Spleen (tissue), 7 donors: ENCODE measurements at regions not wholly inside any gene's neighbourhood (a gene's known extent, or its start where the extent isn't known, plus 50 kb on each side); places are given as distances from the start of the nearest gene placed in this dataset.

Source experiments
- POLR2A ChIP-seq, 3 donors: fragments of 450-650 bp; IDR thresholded peaks; one replicate each; pipeline ENCODE4 v1.5.1; 2017; ENCODE audit warnings: antibody characterized with exemption in 3 of 3, mild to moderate bottlenecking in 1 of 3
- TF ChIP-seq, protein P1 (sequence below), 11 experiments: fragments of 200-600 bp in 7 of 11; fragments of 450-650 bp in 4 of 11; sonication (generic) in 4 of 11; IDR thresholded peaks in 8 of 11; conservative IDR thresholded peaks in 3 of 11; 1 replicate in 7 of 11; 2 replicates in 4 of 11; pipeline versions ENCODE4 v1.4.0 to v1.8.0; 2016 to 2021; ENCODE audit warnings: antibody characterized with exemption in 11 of 11, inconsistent platforms in 4 of 11, mild to moderate bottlenecking in 1 of 11
- donor health status: DM: no; HTN: no; CAD: no; lungs with moderate emphysema.
- donor health status: DM: no; HTN: no; CAD: no.
- donor health status: DM: no; HTN: no; CAD: no.

DNA sequence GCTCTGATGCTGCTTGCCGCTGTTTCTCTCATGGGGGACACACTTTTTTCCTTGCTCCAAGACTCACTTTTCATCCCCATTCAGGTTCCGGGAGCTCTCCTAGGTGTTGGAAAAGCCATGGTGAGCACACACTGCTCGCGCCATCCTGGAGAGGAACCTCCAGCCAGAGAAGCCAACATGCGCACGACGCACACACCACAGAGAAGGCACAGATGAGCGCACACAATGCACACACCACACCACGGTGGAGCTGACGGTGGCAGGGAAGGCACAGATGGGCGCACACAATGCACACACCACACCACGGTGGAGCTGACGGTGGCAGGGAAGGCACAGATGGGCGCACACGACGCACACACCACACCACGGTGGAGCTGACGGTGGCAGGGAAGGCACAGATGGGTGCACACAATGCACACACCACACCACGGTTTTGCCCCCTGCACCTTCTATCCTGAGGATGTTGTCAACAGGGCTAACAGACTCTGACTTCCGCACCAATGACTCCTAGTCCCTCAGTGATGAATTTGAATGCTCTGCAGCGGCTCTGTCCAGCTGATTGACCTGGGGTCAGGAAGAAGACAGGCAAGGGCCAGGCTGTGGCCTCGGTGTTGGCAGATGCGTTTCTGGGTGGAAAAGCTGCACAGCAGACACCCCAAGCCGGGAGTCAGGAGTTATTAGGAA, 154.7 kb downstream of the ERMARD start:
- TF ChIP-seq POLR2A (IDR thresholded peaks at IDR 0.05), result no peak
- TF ChIP-seq, protein P1, sequence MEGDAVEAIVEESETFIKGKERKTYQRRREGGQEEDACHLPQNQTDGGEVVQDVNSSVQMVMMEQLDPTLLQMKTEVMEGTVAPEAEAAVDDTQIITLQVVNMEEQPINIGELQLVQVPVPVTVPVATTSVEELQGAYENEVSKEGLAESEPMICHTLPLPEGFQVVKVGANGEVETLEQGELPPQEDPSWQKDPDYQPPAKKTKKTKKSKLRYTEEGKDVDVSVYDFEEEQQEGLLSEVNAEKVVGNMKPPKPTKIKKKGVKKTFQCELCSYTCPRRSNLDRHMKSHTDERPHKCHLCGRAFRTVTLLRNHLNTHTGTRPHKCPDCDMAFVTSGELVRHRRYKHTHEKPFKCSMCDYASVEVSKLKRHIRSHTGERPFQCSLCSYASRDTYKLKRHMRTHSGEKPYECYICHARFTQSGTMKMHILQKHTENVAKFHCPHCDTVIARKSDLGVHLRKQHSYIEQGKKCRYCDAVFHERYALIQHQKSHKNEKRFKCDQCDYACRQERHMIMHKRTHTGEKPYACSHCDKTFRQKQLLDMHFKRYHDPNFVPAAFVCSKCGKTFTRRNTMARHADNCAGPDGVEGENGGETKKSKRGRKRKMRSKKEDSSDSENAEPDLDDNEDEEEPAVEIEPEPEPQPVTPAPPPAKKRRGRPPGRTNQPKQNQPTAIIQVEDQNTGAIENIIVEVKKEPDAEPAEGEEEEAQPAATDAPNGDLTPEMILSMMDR (IDR thresholded peaks at IDR 0.05 in 8 of 11, conservative IDR thresholded peaks at IDR 0.05 in 3 of 11), result no peak
